Left renal pelvis (tissue), 4 donors: ENCODE measurements at regions not wholly inside any gene's neighbourhood (a gene's known extent, or its start where the extent isn't known, plus 50 kb on each side); places are given as distances from the start of the nearest gene placed in this dataset.
"Not testable (repeated sequence)": the region's sequence is repeated elsewhere in the genome, so short reads cannot be mapped to it uniquely, and the experiment has no call there.

Experiments
- DNase-seq, 4 donors: peaks; one replicate each; pipeline ENCODE4 v3.0.0-alpha.2; 2013; ENCODE audit warnings: low read depth in 4 of 4, low spot score in 3 of 4

DNA sequence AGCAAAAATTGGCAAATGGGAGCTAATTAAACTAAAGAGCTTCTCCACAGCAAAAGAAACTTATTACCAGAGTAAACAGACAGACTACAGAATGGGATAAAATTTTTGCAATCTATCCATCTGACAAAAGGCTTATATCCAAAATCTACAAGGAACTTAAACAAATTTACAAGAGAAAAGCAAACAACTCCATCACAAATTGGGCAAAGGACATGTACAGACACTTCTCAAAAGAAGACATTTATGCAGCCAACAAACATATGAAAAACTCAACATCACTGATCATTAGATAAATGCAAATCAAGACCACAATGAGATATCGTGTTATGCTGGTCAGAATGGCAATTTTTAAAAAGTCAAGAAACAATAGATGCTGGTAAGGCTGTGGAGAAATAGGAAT lies 315.6 kb downstream of the DMAC1 start:
- DNase-seq: not testable (repeated sequence)

DNA sequence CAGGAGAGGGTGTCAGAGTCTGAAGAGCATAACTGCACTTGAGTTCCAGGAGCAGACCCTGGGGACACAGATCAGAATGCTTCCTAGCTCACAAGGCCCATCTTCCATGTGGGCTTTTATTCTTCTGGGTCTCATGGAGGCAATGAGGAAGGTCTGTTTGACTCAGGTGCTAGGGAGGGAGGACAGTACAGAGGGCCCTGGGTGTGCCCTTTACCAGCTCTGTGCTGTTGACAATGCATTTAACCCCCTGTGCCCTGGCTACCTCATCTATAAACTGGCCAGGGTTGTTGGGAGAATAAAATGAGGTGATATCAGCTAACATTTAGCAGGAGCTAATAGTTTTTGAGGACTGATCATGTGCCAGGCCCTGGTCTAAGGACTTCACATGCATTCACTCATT lies 318.0 kb downstream of the DMAC1 start:
- no peak for DNase-seq

DNA sequence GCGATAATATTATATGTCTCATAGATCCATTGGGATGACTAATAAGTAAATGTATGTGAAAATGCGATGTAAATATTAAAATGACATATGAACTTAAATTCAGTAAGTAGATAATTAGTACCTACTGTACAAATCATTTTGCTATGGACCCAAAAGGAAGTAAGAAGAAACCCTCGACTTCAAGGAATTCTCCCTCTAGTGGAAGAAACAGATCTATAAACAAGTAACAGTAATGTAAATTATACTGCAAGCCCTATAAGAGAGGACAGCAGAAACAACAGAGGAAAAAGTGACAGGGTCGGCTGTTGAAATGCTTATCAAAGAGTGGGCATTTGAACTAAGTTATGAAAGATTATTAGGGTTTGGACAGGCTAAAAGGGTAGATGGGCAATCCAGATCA lies 320.3 kb downstream of the DMAC1 start:
- DNase-seq: no peak

DNA sequence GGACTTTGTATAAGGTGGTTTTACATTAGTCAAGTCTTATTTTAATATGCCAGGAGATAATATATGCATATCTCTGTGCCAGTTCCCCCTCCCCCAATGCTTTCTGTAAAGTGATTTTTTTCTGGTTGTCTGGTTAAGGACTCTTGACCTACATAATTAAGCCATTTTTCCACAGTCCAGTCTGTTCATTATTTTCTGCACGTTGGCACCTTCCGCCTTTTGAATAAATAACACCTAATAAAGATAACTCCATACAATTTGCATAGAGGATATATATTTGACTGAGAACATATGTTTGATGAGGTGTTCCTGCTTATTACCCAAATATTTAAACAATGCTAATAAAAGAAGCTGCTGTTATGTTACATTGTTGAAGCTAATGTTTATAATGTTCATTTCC lies 320.9 kb downstream of the DMAC1 start:
- no peak for DNase-seq

DNA sequence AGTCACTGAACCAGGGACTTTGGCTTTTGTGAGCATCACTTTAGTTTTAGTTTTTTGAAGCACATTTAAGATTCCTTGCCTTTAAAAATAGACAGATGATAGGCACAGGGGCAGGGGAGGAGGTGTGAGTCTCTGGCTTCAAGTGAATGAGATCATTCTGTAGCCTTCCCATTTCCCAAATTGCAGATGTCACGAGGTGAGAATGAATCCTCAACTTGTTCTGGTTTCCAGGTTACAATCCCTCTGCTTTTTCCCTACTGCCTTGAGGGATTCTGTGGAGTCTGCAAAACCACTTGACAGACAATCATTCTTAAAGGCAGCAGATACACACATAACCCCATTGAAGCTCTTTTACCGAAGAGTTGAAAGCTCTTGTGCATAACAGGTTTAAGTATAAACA lies 332.4 kb downstream of the DMAC1 start:
- DNase-seq: no peak

DNA sequence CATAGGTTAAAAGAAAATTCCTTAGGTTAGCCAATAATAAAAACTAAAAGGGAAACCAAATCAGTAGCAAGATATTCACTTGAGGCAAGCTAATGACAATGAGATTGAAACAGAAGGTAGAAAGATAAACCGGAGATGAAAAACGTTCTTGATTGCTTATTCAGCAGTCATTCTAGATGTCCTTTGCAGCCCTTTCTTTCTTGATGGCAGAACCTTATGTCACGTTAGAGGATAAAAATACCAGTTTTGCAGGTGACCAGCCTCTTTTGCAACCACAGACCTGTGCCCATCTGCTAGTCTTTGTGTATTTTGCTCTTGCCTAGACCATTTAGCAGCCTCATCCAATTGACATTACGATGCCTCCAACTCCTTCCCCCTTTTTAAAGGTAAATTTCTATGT lies 337.8 kb downstream of the DMAC1 start:
- DNase-seq: no peak

DNA sequence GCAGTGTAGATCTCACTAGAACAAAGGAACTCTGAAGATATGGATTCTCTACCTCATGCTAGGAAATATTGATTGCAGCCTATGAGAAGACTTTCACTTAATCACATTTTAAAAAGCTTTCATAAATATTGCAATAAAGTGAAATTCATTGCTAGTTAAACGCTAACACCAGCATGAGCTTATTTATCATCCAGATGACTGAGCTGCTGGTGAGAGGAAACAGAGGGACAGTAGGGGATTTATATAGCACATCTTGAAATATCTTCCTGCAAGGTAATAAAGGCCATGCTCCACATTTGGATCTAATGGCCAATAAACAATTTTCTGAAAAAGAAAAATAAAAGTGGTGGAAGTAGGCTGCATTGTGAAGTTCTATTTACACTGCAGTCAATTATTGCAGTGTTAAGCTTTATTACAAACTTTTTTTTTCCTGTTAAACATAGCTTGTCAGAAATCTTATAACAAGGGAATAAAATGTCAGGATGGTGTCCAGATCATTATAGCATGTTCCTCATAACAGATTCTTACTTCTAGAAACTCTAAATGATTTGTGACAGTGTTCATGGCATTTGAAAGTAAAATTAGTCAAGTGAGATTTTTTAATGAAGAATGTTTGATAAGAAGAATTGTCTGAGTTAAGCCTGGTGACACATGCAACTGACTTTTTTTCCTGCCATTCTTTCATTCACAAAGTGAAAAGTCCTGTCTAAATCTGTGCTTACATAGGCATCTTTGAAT lies 342.6 kb downstream of the DMAC1 start:
- DNase-seq: no peak

DNA sequence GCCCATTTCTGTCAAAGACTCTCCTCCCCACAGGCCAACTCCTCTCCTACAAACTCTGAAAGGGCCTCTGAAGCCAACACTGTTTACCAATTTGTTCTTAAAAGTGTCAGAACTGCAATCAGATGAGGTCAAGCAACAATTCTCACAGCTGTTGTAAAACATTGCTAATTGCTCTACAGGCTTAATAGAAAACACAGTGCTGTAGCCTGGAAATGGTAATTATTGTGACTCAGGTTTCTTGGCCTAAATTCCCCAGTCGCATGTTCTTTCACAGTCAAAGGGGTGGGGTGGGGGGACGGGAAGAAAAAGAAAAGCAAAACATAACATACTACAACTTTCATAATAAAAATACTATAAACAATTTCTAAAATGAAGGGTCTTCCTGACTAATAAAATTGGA lies 343.2 kb downstream of the DMAC1 start:
- no peak for DNase-seq

DNA sequence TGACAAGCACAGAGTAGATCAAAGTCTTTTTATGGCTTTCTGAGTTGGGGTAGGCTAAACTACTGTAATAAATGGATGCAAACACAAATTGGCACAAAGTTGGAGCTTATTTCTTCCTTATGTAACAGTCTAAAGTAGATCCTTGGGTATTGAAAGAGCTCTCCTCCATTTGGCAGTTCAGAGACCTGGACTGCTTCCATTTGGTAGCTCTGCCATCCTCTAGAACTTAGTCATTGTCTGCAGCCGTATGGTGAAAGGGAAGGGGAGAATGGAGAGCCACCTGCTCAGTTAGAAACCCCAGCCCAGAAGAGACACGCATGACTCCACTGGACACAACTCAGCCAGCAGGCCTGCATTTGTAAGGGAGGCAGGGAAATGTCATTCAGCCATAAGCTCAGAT lies 345.0 kb downstream of the DMAC1 start:
- no peak for DNase-seq

DNA sequence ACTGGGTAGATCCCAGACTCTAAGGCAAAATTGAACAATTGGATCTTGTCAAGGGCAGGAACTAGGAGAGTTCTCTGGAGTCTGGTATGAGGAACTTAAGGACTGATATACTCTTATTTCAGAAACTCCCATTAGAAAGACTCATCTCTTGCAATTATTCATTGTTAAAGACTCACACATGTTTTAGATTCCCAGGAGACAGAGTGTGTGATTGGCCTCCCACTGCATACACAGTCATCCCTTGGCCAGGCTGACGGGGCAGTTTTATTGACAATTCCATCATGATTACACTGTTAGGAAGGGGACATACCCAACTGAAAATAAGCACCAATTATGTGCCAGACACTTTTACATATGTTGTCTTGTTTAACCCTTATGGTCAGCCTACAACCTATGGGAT lies 347.2 kb downstream of the DMAC1 start:
- no peak for DNase-seq

DNA sequence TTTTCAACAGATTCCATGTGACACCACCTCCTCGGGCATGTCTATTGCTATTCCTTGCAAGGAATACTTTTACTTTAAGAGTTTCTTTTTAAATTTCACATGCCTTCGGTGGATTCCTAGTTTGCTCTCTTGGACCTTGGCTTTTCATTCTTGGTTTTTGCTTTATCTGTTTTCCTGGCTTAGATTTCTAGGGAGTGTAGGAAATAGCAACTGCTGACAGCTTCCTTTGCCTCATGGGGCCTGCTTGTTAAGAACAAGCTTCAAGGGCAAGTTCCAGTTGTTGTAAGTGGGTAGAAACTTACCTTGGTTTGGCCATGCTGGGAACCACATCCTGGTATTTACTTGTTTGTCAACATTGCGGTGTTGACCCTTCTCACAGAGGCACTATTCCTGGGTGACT lies 348.5 kb downstream of the DMAC1 start:
- no peak for DNase-seq

DNA sequence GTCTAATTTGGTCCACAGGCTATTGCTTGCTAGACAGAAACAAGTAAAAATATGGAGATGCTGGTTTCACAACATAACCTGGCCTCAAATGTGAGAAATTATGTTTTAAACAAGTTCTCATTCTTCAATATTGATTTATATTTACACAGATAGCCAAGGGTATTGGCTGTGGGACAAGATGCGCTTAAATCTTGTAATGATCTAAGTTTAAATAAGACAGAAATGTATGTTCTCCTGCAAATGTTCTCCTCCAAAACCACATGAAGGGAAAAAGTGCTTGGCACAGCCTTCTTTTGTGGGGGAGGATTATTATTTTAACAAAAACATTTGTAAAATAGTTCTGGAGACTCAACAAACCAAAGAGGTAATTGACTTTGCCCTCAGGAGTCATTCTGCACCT lies 356.0 kb downstream of the DMAC1 start:
- DNase-seq: no peak

DNA sequence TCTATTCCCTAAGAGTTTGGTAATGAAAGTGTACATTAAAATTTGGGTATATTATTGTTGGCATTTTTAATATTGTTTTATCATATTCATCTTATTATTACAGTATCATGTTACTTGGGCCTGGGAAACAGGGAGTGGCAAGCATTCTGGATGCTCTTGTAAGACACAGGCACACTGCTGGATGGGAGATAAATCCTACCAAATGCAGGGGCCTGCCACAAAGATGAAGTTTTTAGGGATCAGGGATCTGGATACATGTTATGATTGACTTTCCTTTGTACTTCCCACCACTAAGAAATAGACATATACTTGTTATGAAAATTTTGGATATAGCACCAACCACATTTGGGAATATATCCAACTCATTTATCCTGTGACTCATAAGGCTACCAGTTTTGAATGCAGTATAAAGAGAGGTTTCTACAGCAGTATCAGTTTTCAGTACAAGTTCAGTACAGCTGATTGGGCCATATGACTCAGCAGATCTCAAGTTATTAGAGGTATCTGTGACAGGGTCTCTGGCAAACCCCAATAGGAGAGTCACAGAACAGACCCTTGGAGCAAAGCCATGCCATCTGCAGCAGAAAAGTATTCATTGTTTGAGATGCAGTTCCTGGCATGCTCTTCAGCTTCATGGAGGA lies 360.1 kb downstream of the DMAC1 start:
- no peak for DNase-seq

DNA sequence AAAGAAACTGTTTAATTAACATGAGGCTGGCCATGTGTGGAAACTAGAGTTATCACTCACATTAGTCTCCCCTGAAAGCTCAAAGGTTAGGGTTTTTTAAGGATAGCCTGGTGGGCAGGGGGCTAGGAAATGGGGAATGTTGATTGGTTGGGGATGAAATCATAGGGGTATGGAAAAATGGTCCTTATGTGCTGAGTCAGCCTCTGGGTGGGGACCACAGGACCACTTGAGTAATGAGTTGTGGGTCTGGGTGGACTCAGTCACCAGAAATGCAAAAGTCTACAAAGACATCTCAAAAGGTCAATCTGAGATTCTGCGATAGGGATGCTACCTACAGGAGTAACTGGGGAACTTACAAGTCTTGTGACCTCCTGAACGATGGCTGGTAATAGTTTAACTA lies 362.8 kb downstream of the DMAC1 start:
- DNase-seq: no peak

DNA sequence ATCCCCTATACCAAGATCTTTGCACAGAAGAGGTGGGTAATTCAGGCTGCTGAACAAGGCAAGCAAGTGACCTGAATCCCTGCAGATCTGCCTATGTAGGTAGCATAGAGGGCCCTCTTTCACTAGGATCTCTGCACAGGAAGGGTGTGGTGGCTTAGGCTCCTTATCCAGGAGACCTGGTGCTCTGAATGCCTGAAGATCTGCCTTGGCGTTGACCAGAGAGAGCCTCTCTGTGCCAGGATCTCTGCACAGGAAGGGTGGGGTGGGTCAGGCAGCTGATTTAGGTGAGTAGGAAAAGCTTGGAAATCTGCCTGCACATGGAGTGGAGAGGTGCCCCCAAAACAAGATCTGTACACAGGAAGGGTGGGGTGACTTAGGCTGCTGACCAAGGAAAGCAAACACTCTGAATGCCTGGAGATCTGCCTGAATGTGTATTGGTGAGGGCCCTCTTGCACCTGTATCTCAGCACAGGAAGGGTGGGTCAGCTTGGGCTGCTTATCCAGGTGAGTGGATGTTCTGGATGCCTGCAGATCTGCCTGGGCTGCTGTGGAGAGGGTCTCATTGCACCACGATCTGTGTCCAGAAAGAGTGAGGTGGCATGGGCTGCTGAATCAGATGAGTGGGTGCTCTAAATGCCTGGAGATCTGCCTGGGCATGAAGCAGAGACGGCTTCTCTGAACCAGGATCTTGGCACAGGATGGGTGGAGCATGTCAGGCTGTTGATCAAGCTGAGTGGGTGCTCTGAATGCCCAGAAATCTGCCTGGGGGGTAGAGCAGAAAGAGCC lies 365.9 kb downstream of the DMAC1 start:
- DNase-seq: no peak

DNA sequence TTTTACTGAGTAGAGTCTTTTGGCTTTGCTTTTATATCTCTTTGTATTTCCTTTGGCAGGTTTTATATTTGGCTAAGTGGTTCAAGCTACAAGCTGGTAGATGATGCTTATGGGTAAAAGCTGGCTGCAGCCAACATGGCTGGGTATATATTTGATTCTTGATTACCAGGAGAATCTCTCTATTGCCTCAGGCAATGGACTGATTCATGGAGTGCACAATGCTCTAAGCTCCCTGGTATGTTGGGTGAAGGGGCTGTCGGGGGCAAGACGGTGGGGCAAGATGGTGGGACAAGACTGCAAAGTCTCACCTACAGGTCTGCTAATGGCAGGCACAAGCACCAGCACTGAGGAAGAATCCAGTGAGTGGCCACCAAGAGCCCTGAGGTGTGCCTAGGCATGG lies 366.6 kb downstream of the DMAC1 start:
- DNase-seq: no peak

DNA sequence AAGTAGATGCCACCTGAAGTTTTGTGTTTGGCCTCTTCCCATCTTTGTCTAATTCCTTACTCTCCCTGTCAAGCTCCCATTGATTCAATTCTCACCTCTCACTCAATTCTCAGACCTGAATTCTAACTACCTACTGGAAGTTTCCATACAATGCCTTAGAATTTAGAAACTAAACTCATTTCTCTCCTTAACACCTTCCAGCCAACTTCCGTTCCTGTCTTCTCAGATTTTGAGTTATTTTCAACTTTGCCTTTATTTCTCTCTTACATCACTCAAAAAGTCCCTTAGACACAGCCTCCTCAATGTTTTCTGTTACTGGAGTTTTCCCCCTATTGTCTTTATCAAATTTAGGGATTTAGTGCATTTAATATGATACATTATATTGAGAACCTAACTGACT lies 382.2 kb downstream of the DMAC1 start:
- not testable (repeated sequence) for DNase-seq

DNA sequence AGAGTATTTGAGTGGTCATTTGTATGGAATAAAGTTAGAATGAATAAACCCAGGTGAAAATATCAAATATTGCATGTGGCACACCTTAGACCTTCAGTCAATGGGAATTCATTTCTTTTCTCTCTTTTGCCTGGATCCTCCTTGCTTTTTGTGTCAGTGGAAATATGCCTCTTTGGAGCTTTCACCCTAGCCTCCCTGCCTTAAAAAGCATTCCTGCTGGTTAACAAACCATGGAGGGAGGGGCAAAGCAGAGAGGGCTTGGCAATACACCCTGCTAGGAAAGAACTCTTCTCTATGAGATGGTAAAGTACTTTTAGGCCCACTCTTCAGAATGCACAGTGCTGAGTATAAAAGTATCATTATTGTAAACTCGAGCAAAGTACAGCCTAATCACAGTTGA lies 383.7 kb downstream of the DMAC1 start:
- no peak for DNase-seq

DNA sequence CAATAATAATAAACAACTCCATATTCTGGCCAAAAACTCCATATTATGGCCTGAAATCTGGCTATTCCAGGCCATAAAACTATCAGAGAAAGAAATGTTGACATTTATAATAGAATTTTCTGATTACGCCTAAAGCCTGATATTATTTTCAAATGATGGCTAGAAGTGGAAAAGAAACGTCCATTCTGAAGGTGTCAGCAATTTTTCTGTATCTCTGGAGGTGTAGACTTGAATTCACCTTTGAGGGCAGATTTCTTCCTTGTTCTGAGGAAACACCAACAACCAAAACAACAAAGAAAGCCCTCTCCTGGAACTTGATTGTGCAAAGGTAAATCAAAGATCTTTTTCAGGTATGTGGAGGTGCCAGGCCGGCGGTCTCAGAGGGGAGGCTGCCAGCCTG lies 390.7 kb downstream of the DMAC1 start:
- no peak for DNase-seq

DNA sequence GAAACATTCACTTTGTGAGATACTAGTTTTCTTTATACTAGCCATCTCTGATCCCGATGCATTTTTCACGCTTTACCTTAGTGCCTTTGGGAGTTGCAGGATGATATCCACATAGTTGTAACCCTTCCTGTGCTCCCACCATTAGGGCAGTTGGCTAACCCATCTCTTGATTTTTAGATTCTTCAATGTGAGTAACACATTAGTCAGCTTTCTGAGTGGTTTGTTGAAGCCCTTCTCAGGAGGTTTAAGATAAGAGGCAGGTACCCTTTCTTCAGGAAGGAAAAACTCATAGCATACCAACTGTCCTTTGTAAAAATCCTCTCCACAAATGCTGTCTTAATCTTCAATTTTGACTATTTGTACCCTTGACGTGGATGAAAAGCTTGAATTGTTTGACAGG lies 392.3 kb downstream of the DMAC1 start:
- DNase-seq: no peak

DNA sequence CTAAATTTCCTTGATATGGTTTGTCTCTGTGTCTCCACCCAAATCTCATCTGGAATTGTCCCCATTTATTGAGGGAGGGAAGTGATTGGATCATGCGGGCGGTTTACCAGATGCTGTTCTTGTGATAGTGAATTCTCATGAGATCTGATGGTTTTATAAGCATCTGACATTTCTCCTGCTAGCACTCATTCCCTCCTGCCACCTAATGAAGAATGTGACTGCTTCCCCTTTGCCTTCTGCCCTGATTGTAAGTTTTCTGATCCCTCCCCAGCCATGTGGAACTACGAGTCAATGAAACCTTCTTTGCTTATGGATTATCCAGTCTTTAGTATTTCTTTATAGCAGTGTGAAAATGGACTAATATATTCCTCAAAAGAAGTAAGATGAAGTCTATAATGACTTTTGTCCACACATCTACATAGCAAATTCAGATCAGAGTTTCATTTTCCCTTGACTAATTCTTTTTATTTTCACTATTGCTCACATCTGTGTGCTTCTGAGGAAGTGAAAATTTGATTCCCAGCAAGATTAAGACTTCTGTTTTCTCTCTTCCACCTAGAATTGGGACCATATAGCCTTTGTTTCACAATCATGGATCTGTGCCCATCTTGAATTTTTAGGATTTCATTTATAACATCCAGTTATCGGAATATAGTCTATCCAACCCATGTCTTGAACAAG lies 393.5 kb downstream of the DMAC1 start:
- DNase-seq: no peak
